SK-N-SH treated with all-trans-retinoic acid at 6 μM for 48 hours (cell line): ENCODE measurements at regions not wholly inside any gene's neighbourhood (a gene's known extent, or its start where the extent isn't known, plus 50 kb on each side); places are given as distances from the start of the nearest gene placed in this dataset.
A peak's percentile ranks its signal among the peaks of the same experiment; 100 is the strongest.

ENCODE experiments used
- ATAC-seq: fragments of 200-7000 bp; cut with Tn5 transposase; 3 replicates; pipeline ENCODE4 v1.9.1; 2020; ENCODE audit warnings: mild to moderate bottlenecking, moderate library complexity
- ARNTL ChIP-seq: fragments of 450-650 bp; formaldehyde crosslinking; IDR thresholded peaks from 2 replicates; pipeline ENCODE4 v1.5.0; 2020; ENCODE audit warnings: low read depth, mild to moderate bottlenecking, moderate library complexity, borderline replicate concordance
- BACH2 ChIP-seq: fragments of 250-450 bp; sonication (Bioruptor Pico); IDR thresholded peaks from 2 replicates; pipeline ENCODE4 v1.9.0; 2021; ENCODE audit warnings: mild to moderate bottlenecking, borderline replicate concordance
- CSDC2 ChIP-seq: fragments of 250-450 bp; sonication (Bioruptor Pico); IDR thresholded peaks from 2 replicates; pipeline ENCODE4 v1.5.0; 2020; ENCODE audit warnings: mild to moderate bottlenecking, moderate library complexity
- CSRNP3 ChIP-seq: fragments of 250-450 bp; sonication (Bioruptor Pico); IDR thresholded peaks from 2 replicates; pipeline ENCODE4 v1.5.1; 2021; ENCODE audit warnings: mild to moderate bottlenecking, moderate library complexity
- GLIS3 ChIP-seq: fragments of 250-450 bp; sonication (Bioruptor Pico); IDR thresholded peaks from 2 replicates; pipeline ENCODE4 v1.5.0; 2020; ENCODE audit warnings: mild to moderate bottlenecking, moderate library complexity
- ISL1 ChIP-seq: fragments of 250-450 bp; sonication (Bioruptor Pico); IDR thresholded peaks from 2 replicates; pipeline ENCODE4 v2.1.2; 2022; ENCODE audit warnings: mild to moderate bottlenecking, moderate library complexity
- OSR1 ChIP-seq: fragments of 250-450 bp; sonication (Bioruptor Pico); IDR thresholded peaks from 2 replicates; pipeline ENCODE4 v1.8.0; 2022; ENCODE audit warnings: moderate library complexity, mild to moderate bottlenecking, inconsistent platforms
- POU6F1 ChIP-seq: fragments of 250-450 bp; sonication (Bioruptor Pico); IDR thresholded peaks from 2 replicates; pipeline ENCODE4 v1.8.0; 2021; ENCODE audit warnings: low read depth, mild to moderate bottlenecking, moderate library complexity, borderline replicate concordance
- PPARA ChIP-seq: fragments of 250-450 bp; sonication (Bioruptor Pico); IDR thresholded peaks from 2 replicates; pipeline ENCODE4 v1.5.0; 2020; ENCODE audit warnings: mild to moderate bottlenecking, borderline replicate concordance
- RARB ChIP-seq: fragments of 250-450 bp; sonication (Bioruptor Pico); IDR thresholded peaks from 2 replicates; pipeline ENCODE4 v1.8.0; 2021; ENCODE audit warnings: mild to moderate bottlenecking, moderate library complexity
- SNAI2 ChIP-seq: fragments of 250-450 bp; sonication (Bioruptor Pico); IDR thresholded peaks from 2 replicates; pipeline ENCODE4 v1.5.0; 2020; ENCODE audit warnings: mild to moderate bottlenecking, moderate library complexity
- TCF4 ChIP-seq: fragments of 250-450 bp; sonication (Bioruptor Pico); IDR thresholded peaks from 2 replicates; pipeline ENCODE4 v1.8.0; 2021; ENCODE audit warnings: mild to moderate bottlenecking, moderate library complexity, borderline replicate concordance
- TSHZ2 ChIP-seq: fragments of 250-450 bp; sonication (Bioruptor Pico); IDR thresholded peaks from 2 replicates; pipeline ENCODE4 v1.5.0; 2020; ENCODE audit warnings: mild to moderate bottlenecking, moderate library complexity
- ZC3H10 ChIP-seq: fragments of 250-450 bp; sonication (Bioruptor Pico); IDR thresholded peaks from 2 replicates; pipeline ENCODE4 v1.5.1; 2021; ENCODE audit warnings: mild to moderate bottlenecking, moderate library complexity
- ZFP3 ChIP-seq: fragments of 250-450 bp; sonication (Bioruptor Pico); IDR thresholded peaks from 2 replicates; pipeline ENCODE4 v1.5.0; 2020; ENCODE audit warnings: mild to moderate bottlenecking, moderate library complexity
- ZNF565 ChIP-seq: fragments of 450-650 bp; formaldehyde crosslinking; conservative IDR thresholded peaks from 2 replicates; pipeline ENCODE4 v1.5.0; 2020; ENCODE audit warnings: low read depth, mild to moderate bottlenecking, moderate library complexity
- ZNF70 ChIP-seq: fragments of 450-650 bp; formaldehyde crosslinking; IDR thresholded peaks from 2 replicates; pipeline ENCODE4 v1.5.0; 2020; ENCODE audit warnings: mild to moderate bottlenecking, moderate library complexity
- ZNF8 ChIP-seq: fragments of 450-650 bp; formaldehyde crosslinking; IDR thresholded peaks from 2 replicates; pipeline ENCODE4 v1.5.0; 2020; ENCODE audit warnings: mild to moderate bottlenecking, moderate library complexity

GRCh38 chr15:38070778-38071177 is 136.3 kb downstream of the TMCO5A start (continued):
- no peak for TF ChIP-seq CSDC2 (CRISPR knock-in tag)
- no peak for TF ChIP-seq BACH2 (CRISPR knock-in tag)
- TF ChIP-seq ZNF8 = no peak

- no peak for ATAC-seq
- TF ChIP-seq PPARA = no peak
- no peak for TF ChIP-seq POU6F1 (CRISPR knock-in tag)
- TF ChIP-seq ZNF8 = no peak
- TF ChIP-seq ZNF70 (CRISPR knock-in tag) = no peak
- TF ChIP-seq ZFP3 (CRISPR knock-in tag) = no peak
These were observed 137.0 kb downstream of the TMCO5A start for GRCh38 chr15:38071211-38071972.

- TF ChIP-seq POU6F1 (CRISPR knock-in tag) (no peak), TCF4 (no peak), ISL1 (CRISPR knock-in tag) (no peak), RARB (no peak), ZNF565 (CRISPR knock-in tag) (no peak), TSHZ2 (CRISPR knock-in tag) (no peak), ZFP3 (CRISPR knock-in tag) (no peak), SNAI2 (CRISPR knock-in tag) (no peak), ZNF8 (no peak), ZNF70 (CRISPR knock-in tag) (no peak), CSRNP3 (CRISPR knock-in tag) (no peak), ARNTL (CRISPR knock-in tag) (no peak), PPARA (no peak), GLIS3 (CRISPR knock-in tag) (no peak), CSDC2 (CRISPR knock-in tag) (no peak), ZC3H10 (CRISPR knock-in tag) (no peak)
- ATAC-seq = no peak
These were observed 137.5 kb downstream of the TMCO5A start for GRCh38 chr15:38072007-38072347.

GRCh38 chr15:38072348-38073177 is 138.1 kb downstream of the TMCO5A start:
- ATAC-seq = peak; percentile 72
- no peak for TF ChIP-seq OSR1 (CRISPR knock-in tag)
- TF ChIP-seq TCF4 = peak; percentile 18; the same call in 1 of the 2 replicates
